GM12873 (cell line): ENCODE measurements at regions not wholly inside any gene's neighbourhood (a gene's known extent, or its start where the extent isn't known, plus 50 kb on each side); places are given as distances from the start of the nearest gene placed in this dataset.

Experiments used
- CTCF ChIP-seq: IDR thresholded peaks from 2 replicates; pipeline ENCODE4 v1.5.1; 2012; ENCODE audit warnings: low read depth, mild to moderate bottlenecking, moderate library complexity, low read length, control low read depth; ENCODE audit not compliant: insufficient read depth; ENCODE audit errors: missing control alignments

- no peak for TF ChIP-seq CTCF
Observed at GRCh38 chr2:222760301-222760897, 88.9 kb downstream of the MOGAT1 start.

GRCh38 chr2:222761888-222762287 is 90.4 kb downstream of the MOGAT1 start:
- no peak for TF ChIP-seq CTCF

GRCh38 chr2:222762342-222762741 is 90.9 kb downstream of the MOGAT1 start:
- no peak for TF ChIP-seq CTCF

- no peak for TF ChIP-seq CTCF
Observed at GRCh38 chr2:222769446-222769845, 91.4 kb upstream of the ACSL3 start.

GRCh38 chr2:222769941-222770340 is 90.9 kb upstream of the ACSL3 start:
- TF ChIP-seq CTCF: no peak

- TF ChIP-seq CTCF: no peak
Observed at GRCh38 chr2:222771832-222772231, 89.0 kb upstream of the ACSL3 start.

GRCh38 chr2:222774941-222775340 is 85.9 kb upstream of the ACSL3 start:
- TF ChIP-seq CTCF: no peak

GRCh38 chr2:222776792-222777191 is 84.0 kb upstream of the ACSL3 start:
- TF ChIP-seq CTCF: no peak
